ENCODE measurements at regions not wholly inside any gene's neighbourhood (a gene's known extent, or its start where the extent isn't known, plus 50 kb on each side); places are given as distances from the start of the nearest gene placed in this dataset.

DNA sequence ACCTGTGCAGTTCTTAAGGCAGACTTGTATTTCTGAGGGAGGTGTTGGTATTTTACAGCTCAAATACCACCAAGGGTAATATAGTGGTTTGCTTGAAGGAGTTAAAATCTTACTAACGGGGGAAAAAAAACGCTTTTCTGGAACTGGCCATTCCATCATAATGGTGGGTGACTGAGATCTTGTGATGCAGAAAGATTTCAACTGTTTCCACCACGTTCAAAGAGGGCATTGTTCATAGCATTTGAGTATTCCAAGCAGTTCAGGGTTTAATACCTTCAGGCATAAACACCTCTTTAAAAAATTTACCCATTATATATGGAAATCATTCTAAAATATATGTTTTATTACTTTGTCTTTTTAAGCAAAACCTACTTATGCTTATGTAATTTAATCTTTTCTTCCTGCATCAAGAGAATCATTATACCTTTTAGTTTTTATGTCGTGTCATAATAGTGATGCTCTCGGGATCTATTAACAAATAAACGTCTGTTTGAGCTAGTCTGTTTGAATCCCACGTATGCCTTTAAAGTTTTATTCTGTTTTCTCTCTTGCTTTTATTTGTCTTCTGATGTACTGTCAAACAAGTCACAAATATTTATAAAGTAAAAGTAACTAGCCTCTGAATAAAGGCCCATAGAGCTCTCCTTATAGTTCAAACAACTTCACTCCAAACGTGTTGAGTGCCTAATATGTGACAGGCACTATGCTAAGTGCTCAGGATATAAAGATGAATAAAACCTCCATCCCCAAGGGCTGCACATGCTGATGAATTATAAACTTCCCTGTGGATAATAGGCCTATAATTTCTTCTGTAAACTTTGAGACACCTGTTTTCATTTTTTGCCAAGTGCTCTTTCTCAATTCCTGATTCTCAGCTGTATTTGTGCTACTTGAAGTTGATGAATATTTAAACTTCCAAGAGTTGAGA lies 298.8 kb upstream of the FERMT1 start:
- DNase-seq (ENCODE audit: low read depth), result no peak

- DNase-seq (ENCODE audit: low read depth), result peak; percentile 43
Observed at GRCh38 chr20:6420336-6420735, 297.5 kb upstream of the FERMT1 start.

DNA sequence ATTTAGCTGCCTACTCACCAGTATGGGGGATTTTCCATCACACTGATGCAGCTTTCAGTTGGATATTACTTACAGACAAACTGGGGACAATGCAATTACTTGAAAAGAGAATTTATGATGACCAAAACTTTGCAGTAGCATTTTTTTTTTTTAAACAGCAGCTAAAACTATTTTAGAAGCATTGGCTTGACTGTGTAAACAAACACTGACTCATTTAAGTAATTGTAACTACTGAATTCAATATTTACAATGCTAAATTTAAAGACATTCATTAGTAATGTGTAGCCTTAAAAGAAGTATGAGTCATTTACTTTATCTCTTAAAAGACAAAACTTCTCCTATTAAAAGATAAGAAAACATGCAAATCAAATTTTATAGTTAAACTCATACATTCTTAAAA lies 295.9 kb upstream of the FERMT1 start:
- no peak for DNase-seq (ENCODE audit: low read depth)

DNA sequence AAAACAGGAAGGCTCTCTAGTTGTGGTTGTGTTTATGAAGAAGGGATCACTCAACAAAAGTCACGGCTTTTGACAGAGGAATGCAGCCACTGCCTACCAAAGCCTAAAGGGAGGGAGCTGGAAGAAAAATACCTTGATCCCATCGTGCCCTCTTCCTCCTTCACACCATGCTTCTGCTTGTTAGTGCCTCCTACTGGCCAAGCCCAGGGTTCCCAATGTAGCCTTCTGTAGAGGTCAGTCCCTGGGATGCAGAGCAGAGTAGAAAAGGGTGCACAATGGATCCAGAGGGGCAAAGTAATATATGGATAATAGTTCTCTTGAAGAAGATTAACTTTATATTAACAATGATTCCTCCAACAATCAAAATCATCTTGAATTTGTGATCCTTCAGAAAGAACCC lies 293.5 kb upstream of the FERMT1 start:
- no peak for DNase-seq (ENCODE audit: low read depth)

DNA sequence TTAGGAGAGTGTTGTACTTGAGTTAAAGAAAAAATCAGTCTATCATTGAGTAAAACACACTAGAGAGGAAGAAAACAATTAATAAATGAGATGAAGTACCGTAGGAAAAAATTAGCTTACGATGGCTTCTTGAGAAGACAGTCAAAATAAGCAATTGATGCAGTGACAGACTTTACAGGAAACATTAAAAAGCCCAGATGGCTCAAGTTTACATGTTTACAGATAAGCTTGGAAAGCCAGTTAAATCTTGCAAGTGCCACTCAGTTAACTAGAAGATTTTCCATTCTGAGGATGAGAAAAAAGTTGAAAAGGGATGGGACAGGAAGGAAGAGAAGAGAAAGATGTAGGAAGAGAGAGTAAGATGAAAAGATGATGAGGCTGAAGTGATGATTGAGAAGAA lies 288.8 kb upstream of the FERMT1 start:
- DNase-seq (ENCODE audit: low read depth), result no peak

DNA sequence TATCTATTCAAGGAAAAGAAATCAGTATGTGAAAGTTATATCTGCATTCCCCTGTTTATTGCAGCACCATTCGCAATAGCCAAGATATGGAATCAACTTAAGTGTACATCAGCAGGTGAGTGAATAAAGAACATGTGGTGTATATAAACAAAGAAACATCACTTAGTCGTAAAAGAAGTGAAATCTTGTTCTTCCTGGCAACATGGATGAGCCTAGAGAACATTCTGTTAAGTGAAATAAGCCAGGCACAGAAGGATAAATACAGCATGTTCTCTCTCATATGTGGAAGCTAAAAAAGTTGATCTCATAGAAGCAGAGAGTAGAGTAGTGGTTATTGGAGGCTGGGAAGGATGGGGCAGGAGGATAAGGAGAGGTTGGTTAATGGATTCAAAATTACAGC lies 287.9 kb upstream of the FERMT1 start:
- DNase-seq (ENCODE audit: low read depth), result no peak

- DNase-seq (ENCODE audit: low read depth), result no peak
Observed at GRCh38 chr20:6407163-6407562, 284.3 kb upstream of the FERMT1 start.

GRCh38 chr20:6401893-6402557 lies 279.2 kb upstream of the FERMT1 start:
- DNase-seq (ENCODE audit: low read depth), result peak; percentile 47

GRCh38 chr20:6397115-6397514 lies 274.3 kb upstream of the FERMT1 start:
- no peak for DNase-seq (ENCODE audit: low read depth)

GRCh38 chr20:6395695-6396094 lies 272.9 kb upstream of the FERMT1 start:
- peak; percentile 20 for DNase-seq (ENCODE audit: low read depth)

DNA sequence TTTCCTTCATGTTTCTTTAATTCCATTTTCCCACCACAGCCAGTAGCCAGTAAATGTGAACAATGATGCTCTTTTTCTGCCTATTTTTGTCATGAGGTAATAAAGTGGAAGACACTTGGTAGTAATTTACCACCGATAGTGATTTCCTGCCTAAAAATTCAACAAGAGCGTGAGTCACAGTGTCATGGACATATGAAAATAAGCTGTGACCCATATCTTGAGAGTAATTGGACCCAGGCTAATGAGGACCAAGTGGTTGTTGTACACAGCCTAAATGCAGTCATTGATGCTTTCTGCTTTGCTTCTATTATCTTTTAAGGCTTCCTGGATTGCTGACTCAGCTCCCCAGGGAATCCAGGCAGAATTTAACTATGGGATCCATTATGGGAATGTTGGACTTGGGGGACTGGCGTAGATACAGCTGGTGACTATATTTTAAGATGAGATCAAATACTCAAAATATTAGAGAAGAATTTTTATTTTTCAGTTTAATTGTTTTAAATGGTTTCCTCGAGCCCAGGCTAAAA lies 265.9 kb upstream of the FERMT1 start:
- DNase-seq (ENCODE audit: low read depth), result no peak

DNA sequence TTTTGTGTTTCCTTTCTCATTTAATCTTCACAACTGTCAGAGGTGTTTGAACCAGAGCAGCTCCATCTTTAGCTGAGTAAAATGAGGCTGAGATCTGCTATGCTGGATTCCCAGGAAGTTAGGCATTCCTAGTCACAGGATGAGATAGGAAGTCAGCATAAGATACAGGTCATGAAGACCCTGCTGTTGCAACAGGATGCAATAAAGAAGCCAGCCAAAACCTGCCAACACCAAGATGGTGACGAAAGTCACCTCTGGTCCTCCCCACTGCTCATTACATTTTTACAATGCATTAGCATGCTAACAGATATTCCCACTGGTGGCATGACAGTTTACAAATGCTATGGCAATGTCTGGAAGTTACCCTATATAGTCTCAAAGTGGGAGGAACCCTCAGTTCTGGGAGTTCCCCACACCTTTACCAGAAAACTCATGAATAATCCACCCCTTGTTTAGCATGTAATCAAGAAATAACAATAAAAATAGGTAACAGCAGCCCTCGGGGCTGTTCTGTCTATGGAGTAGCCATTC lies 262.2 kb upstream of the FERMT1 start:
- no peak for DNase-seq (ENCODE audit: low read depth)

DNA sequence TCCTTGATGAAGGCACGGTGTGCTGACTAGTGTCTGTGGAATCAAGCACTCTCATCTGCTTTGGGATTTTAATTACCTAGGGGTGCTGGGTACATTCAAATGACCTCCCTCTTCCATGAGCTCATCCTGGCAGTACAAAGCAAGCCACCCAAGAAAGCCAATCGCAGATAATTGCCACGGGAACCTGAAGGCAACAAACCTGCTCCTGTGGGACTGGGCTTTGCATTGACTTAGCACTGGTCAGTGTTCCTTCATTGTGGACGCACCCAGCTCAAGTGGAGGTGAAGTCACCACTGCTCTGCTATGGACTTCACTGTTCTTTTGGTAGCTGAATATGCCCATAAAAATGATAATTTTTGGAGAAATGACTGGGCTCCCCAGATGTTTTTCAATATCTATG lies 261.6 kb upstream of the FERMT1 start:
- DNase-seq (ENCODE audit: low read depth), result no peak

DNA sequence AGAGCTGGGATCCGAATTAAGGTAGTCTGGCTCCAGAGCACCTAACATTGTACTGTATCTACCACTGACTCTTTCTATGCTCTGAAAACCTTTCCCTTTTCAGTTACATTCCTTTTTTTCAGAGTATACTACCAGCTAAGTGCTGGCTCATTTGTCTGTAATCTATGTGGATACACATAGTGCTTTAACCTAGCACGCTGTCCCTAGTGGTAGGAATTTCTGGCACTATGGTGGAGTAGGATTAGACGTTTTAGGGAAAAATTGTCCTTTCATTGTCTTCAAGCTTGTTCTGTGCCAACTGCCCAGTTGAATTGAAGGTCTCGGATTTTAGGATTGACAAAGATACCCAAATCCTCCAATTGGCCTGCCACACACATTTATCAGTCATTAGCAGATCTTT lies 259.1 kb upstream of the FERMT1 start:
- DNase-seq (ENCODE audit: low read depth), result peak; percentile 12

DNA sequence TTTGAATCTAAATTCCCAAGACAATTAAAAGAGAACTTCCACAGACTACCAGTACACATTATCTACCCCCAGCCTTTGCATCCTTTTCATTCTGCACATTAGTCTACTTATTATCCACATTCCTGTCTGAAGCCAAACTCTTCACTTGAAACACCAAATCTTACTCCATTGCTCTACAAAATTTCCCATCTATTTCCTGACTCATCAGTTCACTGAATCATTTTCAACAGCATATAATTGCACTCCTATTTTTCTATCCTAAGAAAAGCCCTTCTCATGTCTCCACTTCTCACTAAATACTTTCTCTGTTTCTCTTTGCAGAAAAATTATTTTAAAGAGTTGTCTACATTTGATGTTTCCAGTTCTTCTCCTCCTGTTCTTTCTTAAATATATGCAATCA lies 239.4 kb upstream of the FERMT1 start:
- no peak for DNase-seq (ENCODE audit: low read depth)

DNA sequence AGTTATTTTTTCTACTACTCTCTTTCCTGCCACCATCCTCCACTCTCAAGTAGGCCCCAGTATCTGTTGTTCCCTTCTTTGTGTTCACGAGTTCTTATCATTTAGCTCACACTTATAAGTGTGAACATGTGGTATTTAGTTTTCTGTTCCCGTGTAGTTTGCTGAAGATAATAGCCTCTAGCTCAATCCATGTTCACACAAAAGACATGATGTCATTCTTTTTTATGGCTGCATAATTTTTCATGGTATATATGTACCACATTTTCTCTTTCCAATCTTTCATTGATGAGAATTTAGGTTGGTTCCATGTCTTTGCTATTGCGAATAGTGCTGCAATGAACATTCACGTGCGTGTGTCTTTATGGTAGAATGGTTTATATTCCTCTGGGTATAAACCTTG lies 237.9 kb upstream of the FERMT1 start:
- DNase-seq (ENCODE audit: low read depth), result no peak

GRCh38 chr20:6355754-6356451 lies 233.1 kb upstream of the FERMT1 start:
- DNase-seq (ENCODE audit: low read depth), result no peak

GRCh38 chr20:6348908-6349307 lies 226.1 kb upstream of the FERMT1 start:
- no peak for DNase-seq (ENCODE audit: low read depth)

- DNase-seq (ENCODE audit: low read depth), result no peak
Observed at GRCh38 chr20:6347916-6348315, 225.1 kb upstream of the FERMT1 start.

GRCh38 chr20:6341491-6341890 lies 218.7 kb upstream of the FERMT1 start:
- DNase-seq (ENCODE audit: low read depth), result no peak

DNA sequence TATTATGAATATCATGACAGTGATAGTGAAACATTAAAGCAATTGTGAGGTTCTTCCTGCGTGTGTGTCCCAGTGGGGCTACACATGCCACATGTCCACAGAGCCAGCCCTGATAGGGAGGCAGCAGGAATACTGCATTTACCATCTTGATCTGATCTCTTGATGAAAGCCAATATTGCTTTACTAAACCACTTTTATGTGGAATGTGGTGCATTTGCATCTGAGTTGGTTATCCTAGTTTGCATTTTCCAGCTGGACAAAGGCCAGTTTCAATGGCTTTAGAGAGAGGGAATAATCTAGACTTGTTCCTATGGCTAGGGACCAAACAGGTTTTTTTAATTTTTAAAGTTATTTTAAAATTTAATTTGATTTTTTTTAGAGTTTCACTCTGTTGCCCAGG lies 216.3 kb upstream of the FERMT1 start:
- DNase-seq (ENCODE audit: low read depth), result no peak

- DNase-seq (ENCODE audit: low read depth), result no peak
Observed at GRCh38 chr20:6333110-6333509, 210.3 kb upstream of the FERMT1 start.
